Stimulated activated CD4-positive, alpha-beta T cell treated with anti-CD3 and anti-CD28 coated beads, Interleukin-2, amount 100 ng/mL, for 4 hours (primary cell): ENCODE measurements at regions not wholly inside any gene's neighbourhood (a gene's known extent, or its start where the extent isn't known, plus 50 kb on each side); places are given as distances from the start of the nearest gene placed in this dataset.
"Not testable (repeated sequence)": the region's sequence is repeated elsewhere in the genome, so short reads cannot be mapped to it uniquely, and the experiment has no call there.

Experiments used
- DNase-seq: peaks from one replicate; pipeline ENCODE4 v3.0.0-alpha.2; 2020; ENCODE audit warnings: low read depth

DNA sequence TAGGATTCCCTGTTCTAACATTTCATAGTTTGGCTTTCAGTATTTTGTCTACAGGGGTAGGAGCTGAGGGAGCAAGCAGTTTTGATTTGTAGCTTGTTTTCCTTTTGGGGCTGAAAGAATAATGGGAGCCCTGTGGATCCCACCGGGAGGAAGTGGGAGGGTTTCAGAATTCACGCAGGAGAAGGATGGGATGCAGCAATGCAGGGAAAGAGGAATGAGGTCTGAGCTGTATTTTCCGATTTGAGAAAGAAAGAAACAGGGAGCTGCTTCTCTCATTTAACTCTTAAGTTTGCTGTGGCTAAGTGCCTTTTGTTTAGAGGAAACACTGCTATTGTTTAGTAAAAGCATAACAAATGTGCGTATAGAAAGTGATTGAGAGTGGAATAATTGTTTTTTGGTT is 141.0 kb downstream of the ADCYAP1 start:
- no peak for DNase-seq

DNA sequence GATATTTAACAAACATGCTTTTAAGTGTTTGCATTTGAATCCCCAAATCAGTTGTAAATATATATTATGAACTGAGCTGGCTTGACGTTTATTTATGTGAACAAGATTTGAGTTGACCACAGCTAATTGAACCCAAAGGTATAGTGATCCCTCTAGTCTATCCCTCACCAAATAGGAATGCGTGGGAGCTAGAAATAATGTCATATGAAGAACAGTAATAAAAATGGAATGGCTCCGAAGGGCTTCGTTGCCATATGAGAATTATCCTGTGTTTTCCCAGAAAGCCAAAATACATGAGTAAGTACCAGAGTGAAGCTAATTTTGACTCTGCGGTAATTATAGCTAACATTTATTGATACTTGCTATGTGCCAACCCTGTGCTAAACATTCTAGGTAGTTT is 142.7 kb downstream of the ADCYAP1 start:
- DNase-seq, result no peak

DNA sequence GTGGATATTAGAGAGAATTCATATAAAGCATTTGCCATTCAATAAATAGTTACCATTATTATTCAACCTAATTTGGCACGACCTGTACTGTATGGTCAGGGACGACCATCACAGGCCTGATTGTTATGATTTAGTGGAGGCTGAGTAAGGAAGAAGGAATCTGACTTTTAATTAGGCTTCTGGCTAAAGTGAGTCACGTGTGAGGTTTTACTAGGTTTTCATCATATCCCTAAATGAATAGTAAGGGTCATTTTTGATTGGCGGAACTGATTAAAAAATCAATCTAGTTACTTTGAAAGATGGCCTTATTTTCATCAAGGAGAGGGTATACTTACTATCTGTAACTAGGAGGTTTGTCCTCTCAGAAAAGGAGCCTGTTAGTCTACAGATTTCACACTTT is 143.4 kb downstream of the ADCYAP1 start:
- no peak for DNase-seq

DNA sequence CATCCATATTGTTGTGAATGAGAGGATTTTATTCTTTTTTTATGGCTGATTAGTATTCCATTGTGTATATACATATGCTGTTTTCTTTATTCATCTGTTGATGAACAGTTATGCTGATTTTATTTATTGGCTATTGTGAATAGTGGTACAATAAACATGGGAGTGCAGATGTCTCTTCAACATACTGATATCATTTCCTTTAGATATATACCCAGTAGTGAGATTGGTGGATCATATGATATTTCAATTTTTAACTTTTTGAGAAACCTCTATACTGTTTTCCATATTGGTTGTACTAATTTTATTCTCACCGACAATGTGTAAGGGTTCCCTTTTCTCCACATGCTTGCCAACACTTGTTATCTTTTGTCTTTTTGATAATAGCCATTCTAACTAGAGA is 144.5 kb downstream of the ADCYAP1 start:
- DNase-seq, result no peak

DNA sequence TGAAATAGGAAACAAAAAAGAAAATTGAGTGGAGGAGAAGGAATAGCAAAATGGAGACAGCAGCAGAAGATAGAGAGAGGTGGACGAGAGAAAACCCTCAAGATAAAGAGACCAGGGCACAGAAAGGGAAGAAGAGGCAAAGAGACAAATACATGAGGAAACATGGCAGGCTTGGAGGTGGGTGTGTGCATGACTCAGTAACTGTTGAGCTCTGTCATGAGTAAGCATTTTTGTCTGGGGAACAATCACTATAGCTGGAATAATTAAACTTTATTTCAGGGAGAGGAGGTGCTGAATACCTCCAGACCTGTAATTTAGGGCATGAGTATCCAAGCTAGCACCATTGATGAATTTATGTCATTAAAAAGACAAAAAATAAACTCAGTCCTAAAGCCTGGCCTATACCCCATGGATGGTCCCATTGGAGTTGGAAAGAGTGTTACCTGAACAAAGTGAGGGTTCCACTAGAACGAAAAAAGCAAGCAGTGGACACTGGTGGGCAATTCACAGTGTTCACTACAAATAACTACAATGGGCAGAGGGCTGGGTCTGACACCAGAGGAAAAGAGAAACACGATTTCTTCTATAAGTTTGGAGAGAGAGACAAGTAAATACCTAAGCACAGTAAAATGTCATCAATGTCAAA is 145.5 kb downstream of the ADCYAP1 start:
- no peak for DNase-seq

DNA sequence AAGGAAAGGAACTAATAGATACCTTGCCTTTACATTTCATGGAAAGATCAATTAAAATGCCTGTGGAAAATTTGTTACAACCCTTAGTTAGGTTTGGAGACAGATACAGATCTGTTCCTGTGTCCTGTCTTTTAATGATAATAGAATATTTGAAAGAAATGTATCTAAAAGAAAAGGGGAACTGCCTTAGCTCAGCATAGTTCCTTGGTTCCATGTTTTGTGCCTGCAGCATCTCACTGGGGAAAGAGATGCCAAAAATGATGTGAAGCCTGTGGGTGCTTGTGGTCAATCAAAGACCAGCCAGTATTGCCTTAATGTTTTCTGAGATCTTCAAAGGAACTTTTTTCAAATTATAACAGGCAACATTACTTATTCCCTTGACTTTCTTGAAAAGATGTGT is 147.6 kb downstream of the ADCYAP1 start:
- DNase-seq, result no peak

DNA sequence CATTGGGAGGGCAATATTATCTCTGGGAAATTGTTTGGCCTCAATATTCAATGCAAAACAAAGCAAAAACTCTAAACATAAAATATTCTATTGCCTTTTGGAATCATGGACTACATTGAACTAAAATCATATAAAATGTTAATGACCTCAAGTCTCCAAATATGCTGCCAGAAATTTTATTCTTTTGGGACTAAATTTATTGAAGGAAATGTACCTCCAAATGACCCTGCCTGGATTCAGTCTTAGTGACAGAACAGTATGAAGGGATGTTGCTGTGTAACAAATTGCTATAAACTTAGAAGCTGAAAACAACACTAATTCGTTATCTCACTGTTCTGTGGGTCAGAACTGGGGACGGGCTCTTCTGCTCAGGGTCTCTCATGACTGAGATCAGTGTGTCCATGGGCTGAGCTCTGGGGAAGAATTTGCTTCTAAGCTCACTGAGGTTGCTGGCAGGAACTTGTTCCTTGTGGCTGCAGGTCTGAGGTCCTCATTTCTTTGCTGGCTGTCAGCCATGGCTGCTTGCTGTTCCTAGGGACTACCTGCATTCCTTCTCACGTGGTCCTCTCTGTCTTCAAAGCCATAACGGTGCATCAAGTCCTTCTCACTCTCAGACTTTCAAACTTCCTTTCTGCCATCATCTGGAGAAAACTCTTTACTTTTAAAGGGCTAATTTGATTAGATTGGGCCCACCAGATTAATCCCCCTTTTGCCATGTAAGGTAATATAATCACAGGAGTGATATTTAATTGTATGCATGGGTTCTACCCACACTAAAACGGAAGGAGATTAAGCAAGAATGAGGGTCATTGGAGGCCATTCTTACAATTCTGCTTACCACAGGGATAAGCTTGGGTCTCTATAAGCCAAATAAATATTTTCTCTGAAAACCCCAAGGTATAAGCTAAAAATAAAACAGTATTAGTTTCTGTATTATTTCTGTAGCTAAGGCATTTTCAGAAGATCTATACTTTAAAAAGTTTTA is 149.0 kb downstream of the ADCYAP1 start:
- no peak for DNase-seq

DNA sequence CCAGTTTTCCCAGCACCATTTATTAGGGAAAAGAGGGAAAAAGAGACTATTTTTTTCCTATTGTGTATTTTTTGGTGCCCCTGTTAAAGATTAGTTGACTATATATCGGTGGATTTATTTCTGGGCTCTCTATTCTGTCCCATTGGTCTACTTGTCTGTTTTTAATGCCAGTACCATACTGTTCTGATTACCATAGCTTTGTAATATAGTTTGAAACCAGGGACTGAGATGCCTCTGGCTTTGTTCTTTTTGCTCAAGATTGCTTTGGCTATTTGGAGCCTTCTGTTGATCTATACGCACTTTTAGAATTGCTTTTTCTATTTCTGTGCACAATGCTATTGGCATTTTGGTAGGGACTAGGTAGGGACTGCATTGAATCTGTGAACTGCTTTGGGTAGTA is 151.7 kb downstream of the ADCYAP1 start:
- DNase-seq, result no peak

DNA sequence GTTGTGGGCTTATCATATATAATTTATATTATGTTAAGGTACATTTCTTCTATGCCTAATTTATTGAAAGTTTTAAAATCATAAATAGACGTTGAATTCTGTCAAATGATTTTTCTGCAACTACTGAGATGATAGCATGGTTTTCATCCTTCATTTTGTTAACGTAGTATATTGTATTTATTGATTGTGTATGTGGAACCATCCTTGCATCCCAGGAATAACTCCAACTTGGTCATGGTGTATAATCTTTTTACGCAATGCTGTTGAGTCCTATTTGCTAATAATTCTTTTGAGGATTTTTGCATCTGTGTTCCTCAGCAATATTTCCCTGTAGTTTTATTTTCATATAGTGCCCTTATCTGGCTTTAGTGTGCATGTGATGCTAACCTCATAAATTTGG is 152.7 kb downstream of the ADCYAP1 start:
- no peak for DNase-seq

DNA sequence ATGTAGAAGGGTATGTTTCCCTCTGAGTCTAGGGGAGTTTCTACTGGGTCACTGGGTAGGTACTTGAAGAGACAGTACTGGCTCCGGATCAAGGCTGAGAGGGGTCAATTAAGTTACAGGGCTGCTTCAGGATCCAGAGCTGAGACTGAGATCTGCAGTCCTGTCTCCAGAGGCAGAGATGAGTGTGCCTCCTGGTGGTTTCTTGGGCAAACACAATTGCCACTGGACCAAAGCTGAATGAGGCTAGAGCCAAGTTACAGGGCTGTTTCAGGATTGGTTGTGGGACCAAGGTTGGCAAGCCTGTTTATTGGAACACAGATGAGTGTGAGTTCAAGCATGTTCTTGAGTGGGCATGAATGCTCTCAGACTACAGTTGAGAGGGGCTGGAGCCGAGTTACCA is 157.9 kb downstream of the ADCYAP1 start:
- DNase-seq, result no peak

DNA sequence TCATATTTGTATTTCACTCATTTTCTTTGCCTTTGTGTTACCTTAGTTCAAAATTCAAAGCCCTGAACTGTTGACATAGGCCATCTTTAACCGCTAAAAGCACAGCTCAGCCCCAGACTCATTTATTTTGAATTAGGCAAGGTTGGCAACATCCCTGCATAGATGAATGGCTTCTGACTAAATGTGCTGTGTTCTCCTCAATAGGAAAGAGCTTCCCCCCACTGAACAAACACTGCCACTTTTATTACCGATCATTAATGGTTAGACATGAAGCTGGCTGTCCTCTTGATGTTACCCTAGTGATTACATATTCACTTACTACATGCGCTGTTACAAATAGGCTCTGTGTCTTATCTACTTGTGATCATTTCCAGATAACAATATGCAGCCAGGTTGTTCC is 170.7 kb downstream of the ADCYAP1 start:
- no peak for DNase-seq

DNA sequence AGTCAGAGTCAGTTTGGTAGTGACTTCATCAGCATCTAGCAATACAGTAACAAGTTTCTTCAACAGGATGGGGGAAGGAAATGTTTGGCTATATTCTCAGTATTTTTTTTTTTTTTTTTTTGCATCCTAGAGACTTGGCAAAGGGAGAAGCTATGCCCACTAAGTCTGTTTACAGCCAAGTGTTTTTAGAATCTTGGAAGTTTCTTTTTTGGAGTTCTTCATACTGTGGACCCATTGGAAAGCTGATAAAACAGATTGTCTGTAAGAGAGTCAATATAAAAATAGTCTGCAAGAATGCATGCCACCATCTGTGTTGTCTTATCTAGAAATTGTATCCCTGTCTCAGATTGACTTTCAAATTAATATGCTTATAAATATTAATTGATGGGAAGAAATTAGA is 171.2 kb downstream of the ADCYAP1 start:
- DNase-seq, result no peak

DNA sequence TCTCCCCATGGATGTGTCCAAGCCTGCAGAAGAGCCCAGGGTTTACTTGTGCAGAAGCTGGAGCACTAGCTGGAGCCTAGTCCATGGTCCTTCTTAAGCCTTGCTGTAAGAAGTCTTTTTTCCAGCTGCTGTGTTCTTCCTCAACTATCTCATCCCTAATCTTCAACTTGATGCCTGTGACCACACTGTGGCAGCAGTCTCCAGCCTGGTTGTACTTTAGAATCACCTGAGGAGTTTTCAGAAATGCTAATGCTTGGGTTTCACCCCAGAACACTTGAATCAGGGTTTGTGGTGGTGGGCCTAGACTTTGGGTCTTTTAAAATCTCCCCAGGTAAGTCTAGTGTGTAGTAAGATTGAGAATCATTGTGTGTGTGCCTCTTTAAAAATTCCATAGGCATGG is 173.6 kb downstream of the ADCYAP1 start:
- DNase-seq, result no peak

DNA sequence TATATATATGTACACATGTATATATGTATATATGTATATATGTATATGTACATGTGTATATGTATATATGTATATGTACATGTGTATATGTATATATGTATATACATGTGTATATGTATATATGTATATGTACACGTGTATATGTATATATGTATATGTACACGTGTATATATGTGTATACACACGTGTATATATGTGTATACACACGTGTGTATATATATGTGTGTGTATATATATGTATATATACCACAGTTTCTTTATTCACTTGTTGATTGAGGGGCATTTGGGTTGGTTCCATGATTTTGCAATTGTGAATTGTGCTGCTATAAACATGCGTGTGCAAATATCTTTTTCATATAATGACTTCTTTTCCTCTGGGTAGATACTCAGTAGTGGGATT is 179.0 kb downstream of the ADCYAP1 start:
- not testable (repeated sequence) for DNase-seq

DNA sequence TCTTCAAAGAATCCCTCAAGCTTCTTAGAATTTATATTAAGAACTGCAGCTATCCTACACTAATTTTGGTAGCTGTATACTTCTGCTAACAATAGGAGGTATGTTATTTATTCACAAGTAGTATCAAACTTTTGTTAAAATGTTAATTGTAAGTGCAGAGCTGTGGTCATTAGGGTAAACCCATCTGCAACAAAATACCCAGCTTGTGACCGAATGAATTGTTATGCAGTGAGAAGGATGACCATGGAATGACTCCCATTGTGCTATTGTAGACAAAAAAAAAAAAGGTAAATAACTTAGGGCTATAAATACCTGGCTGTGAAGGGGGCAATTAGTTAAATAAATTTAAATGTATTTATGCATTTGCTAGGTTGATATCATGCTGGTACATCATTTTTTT is 186.1 kb downstream of the ADCYAP1 start:
- DNase-seq, result no peak

DNA sequence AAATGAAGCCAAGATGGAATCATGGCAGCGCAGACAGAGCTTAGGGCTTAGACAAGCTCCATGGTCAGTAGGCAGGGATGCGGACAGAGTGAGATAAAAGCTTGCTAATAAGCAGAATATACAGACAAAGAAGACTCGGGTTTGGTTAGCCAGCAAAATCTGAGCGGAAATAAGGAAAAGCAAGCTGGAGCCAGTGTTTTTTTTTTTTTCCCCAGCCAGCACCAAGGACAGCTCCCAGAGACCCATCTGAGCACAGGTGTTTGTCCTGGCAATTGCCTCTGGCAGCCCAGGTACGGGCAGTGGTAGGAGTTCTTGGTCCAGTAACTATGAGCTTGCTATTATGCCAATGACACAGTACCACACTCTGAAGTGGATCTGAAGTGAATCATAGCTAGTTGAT is 187.6 kb downstream of the ADCYAP1 start:
- DNase-seq, result no peak

DNA sequence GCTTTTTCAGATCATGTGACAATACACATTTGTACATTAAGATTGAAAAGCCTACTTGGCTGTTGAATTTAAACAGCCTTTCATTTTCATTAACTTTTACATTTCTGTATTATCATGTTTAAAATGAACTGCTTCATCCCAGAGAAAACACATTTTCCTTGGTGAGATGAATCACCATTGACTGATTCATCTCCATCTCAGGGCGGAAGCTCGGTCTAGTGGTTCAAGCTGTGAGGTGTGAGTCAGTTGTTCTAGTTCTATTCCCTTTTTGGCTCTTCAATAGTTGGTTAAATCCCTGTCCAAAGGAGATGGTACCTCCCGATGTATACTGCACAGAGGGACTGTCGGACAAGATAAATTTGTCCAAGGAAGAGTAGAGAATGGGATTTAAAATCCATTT is 189.7 kb downstream of the ADCYAP1 start:
- DNase-seq, result no peak

DNA sequence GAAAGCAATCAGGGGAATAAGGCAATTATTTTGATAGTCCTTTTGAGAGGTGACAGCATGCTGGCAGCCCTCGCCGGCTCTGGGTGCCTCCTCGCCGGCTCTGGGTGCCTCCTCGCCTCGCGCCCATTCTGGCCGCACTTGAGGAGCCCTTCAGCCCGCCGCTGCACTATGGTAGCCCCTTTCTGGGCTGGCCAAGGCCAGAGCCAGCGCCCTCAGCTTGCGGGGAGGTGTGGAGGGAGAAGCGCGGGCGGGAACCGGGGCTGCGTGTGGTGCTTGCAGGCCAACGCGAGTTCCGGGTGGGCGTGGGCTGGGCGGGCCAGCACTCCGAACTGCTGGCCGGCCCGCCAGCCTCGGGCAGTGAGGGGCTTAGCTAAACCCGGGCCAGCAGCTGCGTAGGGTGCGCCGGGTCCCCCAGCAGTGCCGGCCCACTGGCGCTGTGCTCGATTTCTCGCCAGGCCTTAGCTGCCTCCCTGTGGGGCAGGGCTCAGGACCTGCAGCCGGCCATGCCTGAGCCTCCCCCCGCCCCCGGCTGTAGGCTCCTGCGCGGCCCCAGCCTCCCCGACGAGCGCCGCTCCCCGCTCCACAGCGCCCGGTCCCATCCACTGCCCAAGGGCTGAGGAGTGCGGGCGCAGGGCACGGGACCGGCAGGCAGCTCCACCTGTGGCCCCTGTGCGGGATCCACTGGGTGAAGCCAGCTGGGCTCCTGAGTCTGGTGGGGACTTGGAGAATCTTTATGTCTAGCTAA is 193.5 kb downstream of the ADCYAP1 start:
- not testable (repeated sequence) for DNase-seq

DNA sequence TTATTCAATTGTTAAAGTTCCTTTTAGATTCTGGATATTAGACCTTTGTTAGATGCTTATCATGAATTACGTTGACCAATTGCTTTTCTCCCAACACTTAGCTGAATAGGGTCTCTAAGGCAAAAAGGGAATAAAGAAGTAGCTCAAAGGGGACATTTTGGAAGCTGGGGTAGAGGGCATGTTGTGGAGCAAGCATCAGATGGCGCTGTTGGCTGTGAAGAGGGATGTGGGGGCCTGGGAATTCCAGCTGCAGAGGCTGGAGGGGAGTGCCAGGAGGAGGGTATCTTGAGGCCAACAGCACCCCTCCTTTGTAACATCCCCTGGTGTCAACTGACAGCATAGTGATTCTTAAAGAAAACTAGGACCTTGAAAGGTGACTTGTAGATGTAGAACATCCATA is 198.2 kb downstream of the ADCYAP1 start:
- DNase-seq, result no peak

DNA sequence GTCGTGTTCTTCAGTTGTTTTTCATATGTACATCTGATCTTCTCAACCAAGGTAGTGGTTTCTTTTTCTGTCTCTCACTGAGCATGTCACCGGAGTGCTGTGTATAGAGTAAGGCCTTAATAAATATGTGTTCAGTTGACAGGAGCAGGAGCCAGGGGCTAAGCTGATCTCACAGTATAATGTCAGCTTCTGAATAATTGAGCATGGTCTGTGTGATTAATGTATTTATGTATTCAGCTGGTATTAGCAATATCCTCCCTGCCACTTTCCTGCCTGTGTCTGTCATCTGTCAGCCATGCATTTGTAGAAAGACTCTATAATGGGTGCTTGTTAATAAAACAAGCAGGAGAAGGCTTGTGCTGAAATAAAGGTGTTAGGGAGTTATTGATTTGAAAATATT is 198.9 kb downstream of the ADCYAP1 start:
- no peak for DNase-seq

DNA sequence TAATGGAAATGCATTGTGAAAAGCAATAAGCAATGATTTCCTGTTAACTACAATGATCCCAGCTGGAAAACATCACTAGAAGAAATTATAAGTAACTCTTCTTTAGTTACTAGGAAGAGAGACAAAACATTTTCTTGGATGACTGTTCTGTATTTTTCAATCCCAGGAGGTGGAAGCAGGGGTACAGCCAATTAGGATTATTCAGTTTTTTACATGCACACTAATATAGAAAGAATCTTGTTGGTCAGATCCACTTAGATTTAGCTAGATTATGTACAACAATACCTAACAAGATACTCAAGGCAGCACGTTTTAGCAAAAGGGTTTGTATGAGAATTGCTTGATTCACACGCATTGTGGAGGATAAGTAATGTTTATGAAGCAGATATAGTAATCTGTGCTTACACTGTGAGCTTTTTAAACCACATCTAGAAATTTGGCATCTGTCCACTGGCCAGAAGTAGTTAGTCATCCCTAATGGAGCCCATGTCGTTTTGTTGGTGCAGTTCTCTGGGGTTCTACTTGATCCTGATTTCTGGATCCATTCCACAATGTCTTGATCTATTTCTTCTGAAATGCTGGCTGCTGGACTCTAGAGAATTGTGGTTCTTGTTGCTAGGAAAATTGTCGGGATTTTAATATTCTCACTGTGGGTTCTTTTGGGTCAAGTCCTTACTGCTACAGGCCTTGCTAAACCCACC is 199.7 kb downstream of the ADCYAP1 start:
- no peak for DNase-seq

DNA sequence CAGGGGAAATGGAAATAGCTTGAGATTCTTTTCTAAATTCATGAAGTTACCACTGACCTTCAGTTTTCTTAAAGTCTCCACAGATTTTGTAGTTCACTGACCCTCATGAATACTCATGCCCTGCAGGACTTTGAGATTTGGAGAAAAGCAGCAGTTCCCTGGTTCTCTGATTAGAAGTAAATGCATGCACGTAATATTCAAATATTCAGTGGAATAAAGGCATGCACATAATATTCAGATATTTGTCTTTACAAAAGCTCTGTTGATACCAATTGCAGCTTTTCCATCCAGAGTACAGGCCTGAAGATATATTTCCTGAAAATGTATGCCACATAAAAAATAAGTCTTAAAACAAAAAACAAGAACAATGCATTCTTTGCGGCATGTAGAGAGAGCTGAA is 219.8 kb downstream of the ADCYAP1 start:
- DNase-seq, result no peak
